Adipocyte (in vitro differentiated cells): ENCODE measurements at regions not wholly inside any gene's neighbourhood (a gene's known extent, or its start where the extent isn't known, plus 50 kb on each side); places are given as distances from the start of the nearest gene placed in this dataset.

Source experiments
- DNase-seq: peaks from one replicate; pipeline ENCODE4 v3.0.0-alpha.2; 2015; ENCODE audit warnings: low read depth
- H3K27me3 ChIP-seq: replicated peaks from 2 replicates; pipeline ENCODE4 v1.7.0; 2013; ENCODE audit warnings: mild to moderate bottlenecking, low read length, moderate library complexity; ENCODE audit not compliant: control insufficient read depth, insufficient read depth
- H3K36me3 ChIP-seq: 2 replicates; pipeline ENCODE4 v1.7.0; 2013; ENCODE audit warnings: low read length, mild to moderate bottlenecking, moderate library complexity; ENCODE audit not compliant: control insufficient read depth, insufficient read depth, severe bottlenecking
- H3K4me1 ChIP-seq: 2 replicates; pipeline ENCODE4 v1.7.0; 2013; ENCODE audit warnings: mild to moderate bottlenecking, low read length, moderate library complexity; ENCODE audit not compliant: control insufficient read depth, insufficient read depth
- H3K4me3 ChIP-seq: 2 replicates; pipeline ENCODE4 v1.7.0; 2013; ENCODE audit warnings: mild to moderate bottlenecking, low read length, moderate library complexity
- H3K9ac ChIP-seq: 2 replicates; pipeline ENCODE4 v1.7.0; 2013; ENCODE audit warnings: mild to moderate bottlenecking, low read length, moderate library complexity
- H3K9me3 ChIP-seq: 2 replicates; pipeline ENCODE4 v1.7.0; 2013; ENCODE audit warnings: mild to moderate bottlenecking, low read length, moderate library complexity; ENCODE audit not compliant: control insufficient read depth

- DNase-seq, result no peak
- Histone ChIP-seq H3K27me3 (no peaks in the 10 kb centered on the region), H3K9me3 (no peaks in the 10 kb centered on the region), H3K4me1 (peaks cover 7% of the 10 kb centered on the region), H3K9ac (no peak overlapping the region), H3K36me3 (no peaks in the 10 kb centered on the region), H3K4me3 (no peak overlapping the region)
Observed at GRCh38 chr20:11718474-11719094, 199.1 kb upstream of the BTBD3 start.

DNA sequence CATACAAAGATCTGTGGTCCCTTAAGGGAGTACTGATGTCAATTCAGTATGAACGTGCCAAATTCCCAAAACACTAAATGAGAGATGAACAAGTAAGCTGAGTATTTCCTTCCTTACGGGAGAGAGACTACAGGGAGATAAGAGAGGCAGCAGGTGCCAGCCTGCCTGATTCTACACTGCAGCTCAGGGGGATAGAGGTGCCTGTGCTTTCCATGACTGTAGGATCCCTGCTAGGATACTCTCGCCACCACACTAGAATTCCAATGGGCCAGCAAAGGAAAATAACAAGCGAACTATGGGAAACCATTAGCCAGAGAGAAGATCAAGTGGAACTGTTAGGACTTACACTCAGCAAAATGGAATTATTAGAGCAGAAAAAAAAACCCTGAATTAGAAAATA lies 198.5 kb upstream of the BTBD3 start:
- no peak overlapping the region for H3K9ac ChIP-seq
- no peak for DNase-seq
- peaks cover 7% of the 10 kb centered on the region for H3K4me1 ChIP-seq
- no peak overlapping the region for H3K4me3 ChIP-seq
- no peaks in the 10 kb centered on the region for H3K9me3 ChIP-seq
- no peaks in the 10 kb centered on the region for H3K36me3 ChIP-seq
- no peaks in the 10 kb centered on the region for H3K27me3 ChIP-seq

- H3K4me3 ChIP-seq, result no peak overlapping the region
- H3K36me3 ChIP-seq, result no peaks in the 10 kb centered on the region
- DNase-seq, result no peak
- no peak overlapping the region for H3K9ac ChIP-seq
- H3K4me1 ChIP-seq, result peaks cover 5% of the 10 kb centered on the region
- no peaks in the 10 kb centered on the region for H3K9me3 ChIP-seq
- H3K27me3 ChIP-seq, result no peaks in the 10 kb centered on the region
Observed at GRCh38 chr20:11721411-11721810, 196.3 kb upstream of the BTBD3 start.

GRCh38 chr20:11724097-11724496 lies 193.6 kb upstream of the BTBD3 start:
- Histone ChIP-seq H3K9ac (no peak overlapping the region), H3K4me3 (no peak overlapping the region), H3K4me1 (no peaks in the 10 kb centered on the region), H3K9me3 (no peaks in the 10 kb centered on the region), H3K27me3 (no peaks in the 10 kb centered on the region), H3K36me3 (no peaks in the 10 kb centered on the region)
- DNase-seq, result no peak

- H3K4me1 ChIP-seq, result no peaks in the 10 kb centered on the region
- H3K4me3 ChIP-seq, result no peak overlapping the region
- H3K36me3 ChIP-seq, result no peaks in the 10 kb centered on the region
- no peak for DNase-seq
- H3K9me3 ChIP-seq, result peaks cover 5% of the 10 kb centered on the region
- H3K9ac ChIP-seq, result no peak overlapping the region
- H3K27me3 ChIP-seq, result no peaks in the 10 kb centered on the region
Observed at GRCh38 chr20:11726026-11726425, 191.7 kb upstream of the BTBD3 start.

- H3K9ac ChIP-seq, result no peak overlapping the region
- DNase-seq, result no peak
- no peak overlapping the region for H3K4me3 ChIP-seq
- no peaks in the 10 kb centered on the region for H3K4me1 ChIP-seq
- H3K9me3 ChIP-seq, result peaks cover 6% of the 10 kb centered on the region
- H3K27me3 ChIP-seq, result no peaks in the 10 kb centered on the region
- H3K36me3 ChIP-seq, result no peaks in the 10 kb centered on the region
Observed at GRCh38 chr20:11727708-11728107, 190.0 kb upstream of the BTBD3 start.

DNA sequence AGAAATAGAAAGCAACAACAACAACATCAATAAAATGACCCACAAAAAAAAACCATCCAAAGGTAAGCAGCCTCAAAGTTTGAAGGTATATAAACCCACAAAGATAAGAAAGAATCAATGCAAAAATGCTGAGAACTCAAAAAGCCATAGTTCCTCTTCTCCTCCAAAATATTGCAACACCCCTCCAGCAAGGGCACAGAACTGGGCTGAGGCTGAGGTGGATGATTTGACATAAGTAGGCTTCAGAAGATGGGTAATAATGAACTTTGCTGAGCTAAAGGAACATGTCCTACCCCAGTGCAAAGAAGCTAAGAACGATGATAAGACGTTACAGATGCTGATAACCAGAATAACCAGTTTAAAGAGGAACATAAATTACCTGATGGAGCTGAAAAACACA lies 188.8 kb upstream of the BTBD3 start:
- Histone ChIP-seq H3K4me1 (no peaks in the 10 kb centered on the region), H3K4me3 (no peak overlapping the region), H3K36me3 (no peaks in the 10 kb centered on the region), H3K27me3 (no peaks in the 10 kb centered on the region), H3K9me3 (peaks cover 6% of the 10 kb centered on the region), H3K9ac (no peak overlapping the region)
- DNase-seq, result no peak

- Histone ChIP-seq H3K9ac (no peak overlapping the region), H3K4me1 (no peaks in the 10 kb centered on the region), H3K27me3 (no peaks in the 10 kb centered on the region), H3K4me3 (no peak overlapping the region), H3K9me3 (peaks cover 6% of the 10 kb centered on the region), H3K36me3 (no peaks in the 10 kb centered on the region)
- DNase-seq, result no peak
Observed at GRCh38 chr20:11729806-11730205, 187.9 kb upstream of the BTBD3 start.

DNA sequence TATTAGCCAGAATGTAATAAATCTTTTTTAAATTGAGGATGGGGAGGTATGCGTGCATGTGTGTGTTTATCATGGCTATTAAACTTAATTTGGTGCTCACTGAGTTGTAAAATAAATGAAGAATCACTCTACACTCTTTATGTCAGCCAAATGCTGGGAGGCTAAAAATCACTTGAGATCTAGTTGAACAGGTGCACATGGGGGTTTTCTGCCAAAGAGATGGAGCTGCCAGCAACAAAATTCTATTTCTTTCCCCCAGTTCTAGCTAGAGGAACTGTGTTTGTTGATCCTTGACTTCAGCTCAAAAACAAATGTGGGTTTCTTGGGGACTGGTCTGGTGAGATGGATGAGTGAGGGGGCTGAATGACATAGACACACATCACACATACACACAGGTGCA lies 183.3 kb upstream of the BTBD3 start:
- Histone ChIP-seq H3K9me3 (peaks cover 6% of the 10 kb centered on the region), H3K4me3 (no peak overlapping the region), H3K9ac (no peak overlapping the region), H3K36me3 (no peaks in the 10 kb centered on the region), H3K27me3 (no peaks in the 10 kb centered on the region), H3K4me1 (no peaks in the 10 kb centered on the region)
- no peak for DNase-seq

DNA sequence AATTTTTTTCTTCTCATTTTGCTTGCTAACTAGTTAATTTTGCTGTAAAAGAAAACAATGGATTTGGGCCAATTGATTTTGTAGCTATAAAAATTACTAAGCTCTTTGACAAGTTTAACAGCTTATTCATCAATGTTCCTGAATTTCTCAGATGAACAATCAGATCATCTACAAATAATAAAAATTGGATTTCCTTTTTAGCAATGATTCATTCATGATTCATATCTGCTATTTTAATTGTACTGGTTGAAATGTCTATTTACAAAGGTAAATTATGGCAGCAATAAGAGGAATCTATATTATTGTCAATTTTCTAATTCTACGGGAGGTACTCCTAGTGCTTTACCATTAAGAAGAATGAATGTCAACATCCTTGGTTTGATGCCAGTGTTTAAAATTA lies 178.8 kb upstream of the BTBD3 start:
- no peaks in the 10 kb centered on the region for H3K4me1 ChIP-seq
- no peak overlapping the region for H3K9ac ChIP-seq
- H3K27me3 ChIP-seq, result no peaks in the 10 kb centered on the region
- H3K4me3 ChIP-seq, result no peak overlapping the region
- H3K9me3 ChIP-seq, result no peaks in the 10 kb centered on the region
- no peaks in the 10 kb centered on the region for H3K36me3 ChIP-seq
- no peak for DNase-seq

DNA sequence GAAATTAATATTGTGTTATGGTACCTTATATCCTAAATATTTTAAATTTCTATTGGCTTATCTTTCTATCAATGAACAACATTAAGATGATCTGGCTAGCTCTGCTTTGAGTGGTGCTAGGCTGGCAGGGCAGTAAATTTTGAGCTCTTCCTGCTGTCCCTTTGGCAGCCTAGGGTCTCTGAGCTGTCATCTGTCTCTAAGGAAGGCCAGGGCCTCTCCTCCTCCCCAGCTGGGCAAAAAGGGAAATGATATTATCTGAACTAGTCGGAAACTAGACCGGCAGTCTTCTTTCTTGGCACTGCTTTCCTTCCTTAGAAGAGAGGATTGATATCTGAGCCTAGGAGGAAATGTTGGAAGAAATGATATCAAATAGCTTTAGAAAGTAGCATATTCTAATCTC lies 176.7 kb upstream of the BTBD3 start:
- Histone ChIP-seq H3K27me3 (no peaks in the 10 kb centered on the region), H3K36me3 (no peaks in the 10 kb centered on the region), H3K4me3 (no peak overlapping the region), H3K9me3 (no peaks in the 10 kb centered on the region), H3K9ac (no peak overlapping the region), H3K4me1 (no peaks in the 10 kb centered on the region)
- DNase-seq, result no peak

GRCh38 chr20:11745145-11745544 lies 172.5 kb upstream of the BTBD3 start:
- no peaks in the 10 kb centered on the region for H3K27me3 ChIP-seq
- DNase-seq, result no peak
- H3K9me3 ChIP-seq, result no peaks in the 10 kb centered on the region
- no peak overlapping the region for H3K9ac ChIP-seq
- no peaks in the 10 kb centered on the region for H3K36me3 ChIP-seq
- no peaks in the 10 kb centered on the region for H3K4me1 ChIP-seq
- no peak overlapping the region for H3K4me3 ChIP-seq
